ENCODE measurements at regions not wholly inside any gene's neighbourhood (a gene's known extent, or its start where the extent isn't known, plus 50 kb on each side); places are given as distances from the start of the nearest gene placed in this dataset.

GRCh38 chr1:218514689-218515088 is 169.6 kb downstream of the TGFB2 start:
- H2BK5ac ChIP-seq (ENCODE audit: low read length): no peak overlapping the region
- H2AK5ac ChIP-seq (ENCODE audit: low read depth, low read length): no peak overlapping the region
- no CpG with 5 or more reads among the region's 2 CpGs for WGBS, 2 donors (ENCODE audit: extremely low coverage in 2 of 2, insufficient read length in 2 of 2, insufficient replicate concordance in 1 of 2)
- no peak overlapping the region for H3K4ac ChIP-seq (ENCODE audit: low read length)
- H2AFZ ChIP-seq (ENCODE audit: low read length): no peak overlapping the region
- no peak overlapping the region for H3K4me3 ChIP-seq (ENCODE audit: low read length in 2 of 2)
- H2BK15ac ChIP-seq (ENCODE audit: low read length): no peak overlapping the region
- no peaks in the 10 kb centered on the region for H3K9me3 ChIP-seq (replicated peaks in 1 of 2; ENCODE audit: control insufficient read depth in 2 of 2, insufficient read depth in 1 of 2, low read depth in 1 of 2, low read length in 2 of 2)
- H3K4me1 ChIP-seq (ENCODE audit: control insufficient read depth in 2 of 2, insufficient read depth in 1 of 2, low read depth in 1 of 2, low read length in 2 of 2): peaks cover 2 to 4% of the 10 kb centered on the region in 2 donors
- no peak for DNase-seq (ENCODE audit: low spot score)
- H2BK12ac ChIP-seq (ENCODE audit: low read length): no peak overlapping the region
- H2BK120ac ChIP-seq (ENCODE audit: low read depth, low read length): no peak overlapping the region
- H3K4me2 ChIP-seq (ENCODE audit: insufficient read depth, low read length, poor library complexity, severe bottlenecking): no peak overlapping the region
- H3K9ac ChIP-seq (ENCODE audit: low read depth, low read length, poor library complexity): no peak overlapping the region
- H3K23ac ChIP-seq (ENCODE audit: low read depth, low read length, poor library complexity): no peak overlapping the region
- H4K8ac ChIP-seq (ENCODE audit: low read depth, low read length): no peak overlapping the region
- H3K27ac ChIP-seq (replicated peaks; ENCODE audit: low read length): no peak overlapping the region
- no peak overlapping the region for H3K18ac ChIP-seq (ENCODE audit: low read length)
- H3K27me3 ChIP-seq (ENCODE audit: control insufficient read depth in 3 of 3, insufficient read depth in 3 of 3, low read depth in 1 of 3, low read length in 3 of 3): no peaks in the 10 kb centered on the region
- no peaks in the 10 kb centered on the region for H3K79me1 ChIP-seq (ENCODE audit: low read depth, low read length)
- no peaks in the 10 kb centered on the region for H3K36me3 ChIP-seq (replicated peaks in 1 of 2; ENCODE audit: control insufficient read depth in 2 of 2, insufficient read depth in 2 of 2, low read length in 2 of 2)
- no peak overlapping the region for H3K14ac ChIP-seq (ENCODE audit: low read length)
- H4K91ac ChIP-seq (ENCODE audit: low read depth, low read length, poor library complexity): no peak overlapping the region

- no peaks in the 10 kb centered on the region for H3K79me1 ChIP-seq (ENCODE audit: low read depth, low read length)
- H3K4me3 ChIP-seq (ENCODE audit: low read length in 2 of 2): no peak overlapping the region
- H3K4me1 ChIP-seq (ENCODE audit: control insufficient read depth in 2 of 2, insufficient read depth in 1 of 2, low read depth in 1 of 2, low read length in 2 of 2): peaks cover 2 to 4% of the 10 kb centered on the region in 2 donors
- H2BK5ac ChIP-seq (ENCODE audit: low read length): no peak overlapping the region
- no peak overlapping the region for H3K9ac ChIP-seq (ENCODE audit: low read depth, low read length, poor library complexity)
- H2BK15ac ChIP-seq (ENCODE audit: low read length): no peak overlapping the region
- no peak overlapping the region for H3K18ac ChIP-seq (ENCODE audit: low read length)
- H2BK120ac ChIP-seq (ENCODE audit: low read depth, low read length): no peak overlapping the region
- no peak overlapping the region for H2AFZ ChIP-seq (ENCODE audit: low read length)
- no peak overlapping the region for H3K23ac ChIP-seq (ENCODE audit: low read depth, low read length, poor library complexity)
- no peak overlapping the region for H3K4ac ChIP-seq (ENCODE audit: low read length)
- no peak overlapping the region for H4K91ac ChIP-seq (ENCODE audit: low read depth, low read length, poor library complexity)
- no peak overlapping the region for H2AK5ac ChIP-seq (ENCODE audit: low read depth, low read length)
- no peaks in the 10 kb centered on the region for H3K9me3 ChIP-seq (replicated peaks in 1 of 2; ENCODE audit: control insufficient read depth in 2 of 2, insufficient read depth in 1 of 2, low read depth in 1 of 2, low read length in 2 of 2)
- H3K27ac ChIP-seq (replicated peaks; ENCODE audit: low read length): no peak overlapping the region
- DNase-seq (ENCODE audit: low spot score): no peak
- WGBS, 2 donors (ENCODE audit: extremely low coverage in 2 of 2, insufficient read length in 2 of 2, insufficient replicate concordance in 1 of 2): no CpG with 5 or more reads among the region's 3 CpGs
- no peaks in the 10 kb centered on the region for H3K27me3 ChIP-seq (ENCODE audit: control insufficient read depth in 3 of 3, insufficient read depth in 3 of 3, low read depth in 1 of 3, low read length in 3 of 3)
- no peak overlapping the region for H2BK12ac ChIP-seq (ENCODE audit: low read length)
- H3K36me3 ChIP-seq (replicated peaks in 1 of 2; ENCODE audit: control insufficient read depth in 2 of 2, insufficient read depth in 2 of 2, low read length in 2 of 2): no peaks in the 10 kb centered on the region
- no peak overlapping the region for H3K4me2 ChIP-seq (ENCODE audit: insufficient read depth, low read length, poor library complexity, severe bottlenecking)
- no peak overlapping the region for H3K14ac ChIP-seq (ENCODE audit: low read length)
- H4K8ac ChIP-seq (ENCODE audit: low read depth, low read length): no peak overlapping the region
Observed at GRCh38 chr1:218516526-218516925, 171.4 kb downstream of the TGFB2 start.

- no CpG with 5 or more reads among the region's 5 CpGs for WGBS, 2 donors (ENCODE audit: extremely low coverage in 2 of 2, insufficient read length in 2 of 2, insufficient replicate concordance in 1 of 2)
- Histone ChIP-seq H3K4me3 (ENCODE audit: low read length in 2 of 2) (no peak overlapping the region), H3K4me2 (ENCODE audit: insufficient read depth, low read length, poor library complexity, severe bottlenecking) (no peak overlapping the region), H3K9me3 (replicated peaks in 1 of 2; ENCODE audit: control insufficient read depth in 2 of 2, insufficient read depth in 1 of 2, low read depth in 1 of 2, low read length in 2 of 2) (no peaks in the 10 kb centered on the region), H2BK12ac (ENCODE audit: low read length) (no peak overlapping the region), H2BK5ac (ENCODE audit: low read length) (no peak overlapping the region), H3K23ac (ENCODE audit: low read depth, low read length, poor library complexity) (no peak overlapping the region), H3K4me1 (ENCODE audit: control insufficient read depth in 2 of 2, insufficient read depth in 1 of 2, low read depth in 1 of 2, low read length in 2 of 2) (peaks cover 2 to 4% of the 10 kb centered on the region in 2 donors), H3K27ac (replicated peaks; ENCODE audit: low read length) (no peak overlapping the region), H3K14ac (ENCODE audit: low read length) (no peak overlapping the region), H3K18ac (ENCODE audit: low read length) (no peak overlapping the region), H3K9ac (ENCODE audit: low read depth, low read length, poor library complexity) (no peak overlapping the region), H4K8ac (ENCODE audit: low read depth, low read length) (no peak overlapping the region), H2AK5ac (ENCODE audit: low read depth, low read length) (no peak overlapping the region), H3K4ac (ENCODE audit: low read length) (no peak overlapping the region), H3K36me3 (replicated peaks in 1 of 2; ENCODE audit: control insufficient read depth in 2 of 2, insufficient read depth in 2 of 2, low read length in 2 of 2) (no peaks in the 10 kb centered on the region), H2BK15ac (ENCODE audit: low read length) (no peak overlapping the region), H2AFZ (ENCODE audit: low read length) (no peak overlapping the region), H3K27me3 (ENCODE audit: control insufficient read depth in 3 of 3, insufficient read depth in 3 of 3, low read depth in 1 of 3, low read length in 3 of 3) (no peaks in the 10 kb centered on the region), H2BK120ac (ENCODE audit: low read depth, low read length) (no peak overlapping the region), H4K91ac (ENCODE audit: low read depth, low read length, poor library complexity) (no peak overlapping the region), H3K79me1 (ENCODE audit: low read depth, low read length) (no peaks in the 10 kb centered on the region)
- DNase-seq (ENCODE audit: low spot score): no peak
Observed at GRCh38 chr1:218517459-218517858, 172.3 kb downstream of the TGFB2 start.

- H2AFZ ChIP-seq (ENCODE audit: low read length): peak overlapping the region; percentile 49
- DNase-seq (ENCODE audit: low spot score): no peak
- no peak overlapping the region for H2AK5ac ChIP-seq (ENCODE audit: low read depth, low read length)
- H2BK12ac ChIP-seq (ENCODE audit: low read length): no peak overlapping the region
- no peak overlapping the region for H3K4ac ChIP-seq (ENCODE audit: low read length)
- no peaks in the 10 kb centered on the region for H3K27me3 ChIP-seq (ENCODE audit: control insufficient read depth in 3 of 3, insufficient read depth in 3 of 3, low read depth in 1 of 3, low read length in 3 of 3)
- H3K18ac ChIP-seq (ENCODE audit: low read length): no peak overlapping the region
- H3K27ac ChIP-seq (replicated peaks; ENCODE audit: low read length): no peak overlapping the region
- no peaks in the 10 kb centered on the region for H3K79me1 ChIP-seq (ENCODE audit: low read depth, low read length)
- no peak overlapping the region for H3K4me3 ChIP-seq (ENCODE audit: low read length in 2 of 2)
- H3K9me3 ChIP-seq (replicated peaks in 1 of 2; ENCODE audit: control insufficient read depth in 2 of 2, insufficient read depth in 1 of 2, low read depth in 1 of 2, low read length in 2 of 2): no peaks in the 10 kb centered on the region
- H3K23ac ChIP-seq (ENCODE audit: low read depth, low read length, poor library complexity): no peak overlapping the region
- peaks cover 2 to 4% of the 10 kb centered on the region in 2 donors for H3K4me1 ChIP-seq (ENCODE audit: control insufficient read depth in 2 of 2, insufficient read depth in 1 of 2, low read depth in 1 of 2, low read length in 2 of 2)
- no peak overlapping the region for H3K9ac ChIP-seq (ENCODE audit: low read depth, low read length, poor library complexity)
- no peak overlapping the region for H2BK15ac ChIP-seq (ENCODE audit: low read length)
- no CpG with 5 or more reads among the region's 2 CpGs for WGBS, 2 donors (ENCODE audit: extremely low coverage in 2 of 2, insufficient read length in 2 of 2, insufficient replicate concordance in 1 of 2)
- H4K8ac ChIP-seq (ENCODE audit: low read depth, low read length): no peak overlapping the region
- H3K4me2 ChIP-seq (ENCODE audit: insufficient read depth, low read length, poor library complexity, severe bottlenecking): no peak overlapping the region
- H2BK120ac ChIP-seq (ENCODE audit: low read depth, low read length): no peak overlapping the region
- H3K14ac ChIP-seq (ENCODE audit: low read length): no peak overlapping the region
- H2BK5ac ChIP-seq (ENCODE audit: low read length): no peak overlapping the region
- no peak overlapping the region for H4K91ac ChIP-seq (ENCODE audit: low read depth, low read length, poor library complexity)
- H3K36me3 ChIP-seq (replicated peaks in 1 of 2; ENCODE audit: control insufficient read depth in 2 of 2, insufficient read depth in 2 of 2, low read length in 2 of 2): no peaks in the 10 kb centered on the region
Observed at GRCh38 chr1:218518216-218518740, 173.1 kb downstream of the TGFB2 start.
